IMR-90 (cell line): ENCODE measurements at regions not wholly inside any gene's neighbourhood (a gene's known extent, or its start where the extent isn't known, plus 50 kb on each side); places are given as distances from the start of the nearest gene placed in this dataset.

Experiments used
- ATAC-seq: fragments of 200-7000 bp; cut with Tn5 transposase; 2 replicates; pipeline ENCODE4 v1.9.1; 2020; ENCODE audit warnings: low read depth, mild to moderate bottlenecking, moderate library complexity
- BruUV-seq: library from RNA; stranded (reverse); fragments of 400-500 nt; replicated peaks from 2 replicates; lab custom pipeline; 2021; lab: Mats Ljungman, UMichigan
- CTCF ChIA-PET: fragments of 300-600 bp; formaldehyde crosslinking; extraction: SDS; loops from one replicate; lab custom pipeline; 2021; ENCODE audit warnings: antibody characterized with exemption; lab: Yijun Ruan, JAX
- POLR2A ChIA-PET: fragments of 300-600 bp; sonication (Branson Sonifier 250); formaldehyde crosslinking; loops from one replicate; lab custom pipeline; 2022; ENCODE audit warnings: antibody characterized with exemption; ENCODE audit not compliant: unreplicated experiment; lab: Charles Lee
- DNase-seq: peaks from one replicate; pipeline ENCODE4 v3.0.0; 2013
- H2AFZ ChIP-seq: replicated peaks from 2 replicates; pipeline ENCODE3; 2013; ENCODE audit warnings: low read length, mild to moderate bottlenecking; ENCODE audit not compliant: poor library complexity
- H2AK5ac ChIP-seq: 2 replicates; pipeline ENCODE4 v1.6.1; 2013; ENCODE audit warnings: low read depth, low read length, inconsistent platforms
- H2AK9ac ChIP-seq: replicated peaks from 2 replicates; pipeline ENCODE3; 2013; ENCODE audit warnings: mild to moderate bottlenecking, low read depth, low read length, moderate library complexity; ENCODE audit not compliant: poor library complexity
- H2BK120ac ChIP-seq: 2 replicates; pipeline ENCODE4 v1.6.1; 2013; ENCODE audit warnings: low read depth, low read length, inconsistent platforms
- H2BK15ac ChIP-seq: 3 replicates; pipeline ENCODE4 v1.6.1; 2013; ENCODE audit warnings: low read depth, low read length, inconsistent platforms
- H2BK20ac ChIP-seq: 2 replicates; pipeline ENCODE4 v1.6.1; 2013; ENCODE audit warnings: low read depth, mild to moderate bottlenecking, inconsistent platforms, low read length, moderate library complexity
- H2BK5ac ChIP-seq: 2 replicates; pipeline ENCODE4 v1.6.1; 2013; ENCODE audit warnings: mild to moderate bottlenecking, low read depth, low read length, inconsistent platforms; ENCODE audit not compliant: poor library complexity, severe bottlenecking
- H3K14ac ChIP-seq: replicated peaks from 2 replicates; pipeline ENCODE4 v1.6.1; 2013; ENCODE audit warnings: low read depth, low read length, inconsistent platforms
- H3K18ac ChIP-seq: 2 replicates; pipeline ENCODE4 v1.6.1; 2013; ENCODE audit warnings: low read depth, low read length, control low read depth
- H3K23ac ChIP-seq: 2 replicates; pipeline ENCODE4 v1.6.1; 2013; ENCODE audit warnings: low read depth, low read length, inconsistent platforms
- H3K27ac ChIP-seq: 2 replicates; pipeline ENCODE4 v1.5.1; 2013; ENCODE audit warnings: mild to moderate bottlenecking, control low read depth, low read length; ENCODE audit not compliant: insufficient read depth
- H3K27me3 ChIP-seq: 2 replicates; pipeline ENCODE4 v1.6.1; 2013; ENCODE audit warnings: low read length; ENCODE audit not compliant: control insufficient read depth, insufficient read depth
- H3K36me3 ChIP-seq: 2 replicates; pipeline ENCODE4 v1.6.1; 2013; ENCODE audit warnings: low read length, mixed read lengths; ENCODE audit not compliant: control insufficient read depth, insufficient read depth
- H3K4ac ChIP-seq: 2 replicates; pipeline ENCODE4 v1.6.1; 2013; ENCODE audit warnings: low read depth, low read length, inconsistent platforms
- H3K4me1 ChIP-seq: 2 replicates; pipeline ENCODE4 v1.6.1; 2013; ENCODE audit warnings: low read length, mixed read lengths; ENCODE audit not compliant: control insufficient read depth, insufficient read depth
- H3K4me2 ChIP-seq: 2 replicates; pipeline ENCODE4 v1.6.1; 2013; ENCODE audit warnings: low read depth, mild to moderate bottlenecking, control low read depth, low read length, moderate library complexity
- H3K4me3 ChIP-seq: 2 replicates; pipeline ENCODE4 v1.5.1; 2013; ENCODE audit warnings: low read depth, mild to moderate bottlenecking, control low read depth, low read length, moderate library complexity; ENCODE audit not compliant: insufficient read depth
- H3K56ac ChIP-seq: 2 replicates; pipeline ENCODE4 v1.6.1; 2013; ENCODE audit warnings: low read length, inconsistent platforms; ENCODE audit not compliant: insufficient read depth; ENCODE audit errors: extremely low read depth
- H3K79me1 ChIP-seq, 2 experiments: 2 replicates each; pipeline ENCODE4 v1.6.1; 2013; ENCODE audit warnings: low read length in 2 of 2, inconsistent platforms in 1 of 2, low read depth in 1 of 2
- H3K9ac ChIP-seq: 2 replicates; pipeline ENCODE4 v1.6.1; 2013; ENCODE audit warnings: low read depth, low read length, control low read depth
- H3K9me1 ChIP-seq: 2 replicates; pipeline ENCODE4 v1.6.1; 2013; ENCODE audit warnings: low read length, inconsistent platforms; ENCODE audit not compliant: insufficient read depth
- H3K9me3 ChIP-seq: 2 replicates; pipeline ENCODE4 v1.6.1; 2013; ENCODE audit warnings: low read length; ENCODE audit not compliant: control insufficient read depth, insufficient read depth
- H4K20me1 ChIP-seq: 2 replicates; pipeline ENCODE4 v1.6.1; 2013; ENCODE audit warnings: low read length, inconsistent platforms; ENCODE audit not compliant: insufficient read depth
- H4K5ac ChIP-seq: 2 replicates; pipeline ENCODE4 v1.6.1; 2013; ENCODE audit warnings: mild to moderate bottlenecking, low read depth, low read length, control low read depth
- H4K8ac ChIP-seq, 2 experiments: 2 replicates each; pipeline ENCODE4 v1.6.1; 2013; ENCODE audit warnings: low read depth in 2 of 2, low read length in 2 of 2, control low read depth in 1 of 2, inconsistent platforms in 1 of 2
- H4K91ac ChIP-seq: 2 replicates; pipeline ENCODE4 v1.6.1; 2013; ENCODE audit warnings: low read depth, low read length, inconsistent platforms; ENCODE audit not compliant: insufficient read depth
- BHLHE40 ChIP-seq: fragments of 150-350 bp; IDR thresholded peaks from 2 replicates; pipeline ENCODE4 v1.6.1; 2016; ENCODE audit warnings: mild to moderate bottlenecking, low read depth, low read length
- FOS ChIP-seq: fragments of 150-350 bp; IDR thresholded peaks from 2 replicates; pipeline ENCODE4 v1.6.1; 2016; ENCODE audit warnings: low read depth, low read length
- MAFK ChIP-seq: IDR thresholded peaks from 2 replicates; pipeline ENCODE4 v1.6.1; 2012; ENCODE audit warnings: low read depth, low read length, improper control_type of control experiment
- MAZ ChIP-seq: IDR thresholded peaks from 2 replicates; pipeline ENCODE4 v1.6.1; 2012; ENCODE audit warnings: low read depth, mild to moderate bottlenecking, low read length, improper control_type of control experiment, moderate library complexity, borderline replicate concordance
- NFE2L2 ChIP-seq: fragments of 150-350 bp; IDR thresholded peaks from 2 replicates; pipeline ENCODE4 v1.6.1; 2016; ENCODE audit warnings: low read depth, mild to moderate bottlenecking, low read length
- POLR2A ChIP-seq: IDR thresholded peaks from 2 replicates; pipeline ENCODE4 v1.6.1; 2012; ENCODE audit warnings: mild to moderate bottlenecking, low read depth, low read length
- RAD21 ChIP-seq: IDR thresholded peaks from 2 replicates; pipeline ENCODE4 v1.6.1; 2012; ENCODE audit warnings: low read length, improper control_type of control experiment
- RCOR1 ChIP-seq: IDR thresholded peaks from 2 replicates; pipeline ENCODE4 v1.6.1; 2012; ENCODE audit warnings: mild to moderate bottlenecking, low read length, improper control_type of control experiment; ENCODE audit not compliant: insufficient replicate concordance
- RFX5 ChIP-seq: IDR thresholded peaks from 2 replicates; pipeline ENCODE4 v1.8.0; 2012; ENCODE audit warnings: low read depth, mild to moderate bottlenecking, low read length, moderate library complexity
- SMC3 ChIP-seq: fragments of 150-350 bp; IDR thresholded peaks from 2 replicates; pipeline ENCODE4 v1.6.1; 2016; ENCODE audit warnings: low read depth, mild to moderate bottlenecking, antibody characterized with exemption, low read length, moderate library complexity
- USF2 ChIP-seq: fragments of 150-350 bp; IDR thresholded peaks from 2 replicates; pipeline ENCODE4 v1.6.1; 2017; ENCODE audit warnings: mild to moderate bottlenecking, antibody characterized with exemption, low read length, low read depth
- WGBS, 2 experiments: methylation state at CpG; one replicate each; pipeline versions ENCODE4 v1.1.5 to v1.1.7; 2013; ENCODE audit warnings: missing lambda C conversion rate in 2 of 2; ENCODE audit not compliant: insufficient read length in 1 of 2; ENCODE audit errors: extremely low coverage in 2 of 2; 5-methylcytosine and 5-hydroxymethylcytosine counted together
- dilution Hi-C: fragments of 300-500 bp; cut with HindIII; formaldehyde crosslinking; loops from one replicate; pipeline ENCODE4 v1.14.3; 2018; ENCODE audit warnings: low sequenced_read_pairs; ENCODE audit not compliant: unreplicated experiment
- in situ Hi-C: fragments of 300-500 bp; cut with MboI; formaldehyde crosslinking; loops from 3 replicates; pipeline ENCODE4 v1.14.3; 2019; ENCODE audit warnings: low sequenced_read_pairs, inconsistent platforms, mixed read lengths
- intact Hi-C: fragments of 100-400 bp; cut with micrococcal nuclease; formaldehyde crosslinking; loops from 2 replicates; pipeline ENCODE4 v1.10.0; 2022
- TF ChIP-seq, protein P1 (sequence below): conservative IDR thresholded peaks from 2 replicates; pipeline ENCODE4 v1.5.1; 2012; ENCODE audit warnings: mild to moderate bottlenecking, low read depth, low read length, improper control_type of control experiment

DNA sequence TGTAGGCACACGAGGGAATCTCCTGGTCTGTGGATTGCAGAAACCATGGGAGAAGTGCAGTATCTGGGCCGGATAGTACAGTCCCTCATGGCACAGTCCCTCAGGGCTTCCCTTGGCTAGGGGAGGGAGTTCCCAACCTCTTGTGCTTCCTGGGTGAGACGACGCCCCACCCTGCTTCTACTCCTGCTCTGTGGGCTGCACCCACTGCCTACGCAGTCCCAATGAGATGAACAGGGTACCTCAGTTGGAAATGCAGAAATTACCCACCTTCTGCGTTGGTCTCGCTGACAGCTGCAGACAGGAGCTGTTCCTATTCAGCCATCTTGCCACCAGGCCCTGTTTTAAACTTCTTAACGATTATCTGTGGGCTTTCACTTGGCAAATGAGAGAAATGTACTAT lies 157.2 kb upstream of the CARD18 start:
- Histone ChIP-seq H4K5ac (peak overlapping the region; percentile 67; the same call in 1 of the 2 replicates), H3K14ac (peak overlapping the region; percentile 58; the same call in 1 of the 2 replicates), H3K9me3 (no peaks in the 10 kb centered on the region), H3K9me1 (peaks cover 5% of the 10 kb centered on the region), H4K91ac (peak overlapping the region; percentile 48), H2BK15ac (peak overlapping the region; percentile 65; the same call in 2 of the 3 replicates), H3K4me2 (no peak overlapping the region), H2AK9ac (peak overlapping the region; percentile 42), H2BK5ac (peak overlapping the region; percentile 76), H3K27me3 (no peaks in the 10 kb centered on the region), H3K79me1 (no peaks in the 10 kb centered on the region), H2BK120ac (peak overlapping the region; percentile 84), H2BK20ac (peak overlapping the region; percentile 73), H4K8ac (peak overlapping the region; percentile 71 to 79), H3K9ac (no peak overlapping the region), H3K4me1 (peaks cover 11% of the 10 kb centered on the region), H2AK5ac (peak overlapping the region; percentile 94), H3K4me3 (no peak overlapping the region), H3K18ac (peak overlapping the region; percentile 35; the same call in 1 of the 2 replicates), H3K27ac (peak overlapping the region; percentile 59; the same call in 1 of the 2 replicates), H3K23ac (no peak overlapping the region; the same call in 1 of the 2 replicates), H3K4ac (peak overlapping the region; percentile 81), H3K36me3 (no peaks in the 10 kb centered on the region), H4K20me1 (no peaks in the 10 kb centered on the region), H2AFZ (no peak overlapping the region), H3K56ac (no peak overlapping the region)
- no TSS peak for BruUV-seq
- in situ Hi-C loops: no loop called here
- TF ChIP-seq, protein P1, sequence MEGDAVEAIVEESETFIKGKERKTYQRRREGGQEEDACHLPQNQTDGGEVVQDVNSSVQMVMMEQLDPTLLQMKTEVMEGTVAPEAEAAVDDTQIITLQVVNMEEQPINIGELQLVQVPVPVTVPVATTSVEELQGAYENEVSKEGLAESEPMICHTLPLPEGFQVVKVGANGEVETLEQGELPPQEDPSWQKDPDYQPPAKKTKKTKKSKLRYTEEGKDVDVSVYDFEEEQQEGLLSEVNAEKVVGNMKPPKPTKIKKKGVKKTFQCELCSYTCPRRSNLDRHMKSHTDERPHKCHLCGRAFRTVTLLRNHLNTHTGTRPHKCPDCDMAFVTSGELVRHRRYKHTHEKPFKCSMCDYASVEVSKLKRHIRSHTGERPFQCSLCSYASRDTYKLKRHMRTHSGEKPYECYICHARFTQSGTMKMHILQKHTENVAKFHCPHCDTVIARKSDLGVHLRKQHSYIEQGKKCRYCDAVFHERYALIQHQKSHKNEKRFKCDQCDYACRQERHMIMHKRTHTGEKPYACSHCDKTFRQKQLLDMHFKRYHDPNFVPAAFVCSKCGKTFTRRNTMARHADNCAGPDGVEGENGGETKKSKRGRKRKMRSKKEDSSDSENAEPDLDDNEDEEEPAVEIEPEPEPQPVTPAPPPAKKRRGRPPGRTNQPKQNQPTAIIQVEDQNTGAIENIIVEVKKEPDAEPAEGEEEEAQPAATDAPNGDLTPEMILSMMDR: no peak
- TF ChIP-seq BHLHE40 (no peak), USF2 (no peak), RAD21 (no peak), RFX5 (no peak), FOS (no peak), NFE2L2 (no peak), MAFK (no peak), SMC3 (no peak), POLR2A (no peak), RCOR1 (no peak), MAZ (no peak)
- 83% methylated on average over 1 of the region's 8 CpGs; no CpG with 5 or more reads in 1 of the 2 experiments for WGBS, 2 experiments
- ChIA-PET POLR2A (no interaction called here), CTCF (no interaction called here)
- DNase-seq: no peak
- intact Hi-C loops: no loop called here
- no peak for ATAC-seq
- dilution Hi-C loops: no loop called here
